Left lung (tissue), 4 donors: ENCODE measurements at regions not wholly inside any gene's neighbourhood (a gene's known extent, or its start where the extent isn't known, plus 50 kb on each side); places are given as distances from the start of the nearest gene placed in this dataset.

Experiments
- ATAC-seq: fragments of 200-7000 bp; cut with Tn5 transposase; one replicate; pipeline ENCODE4 v1.9.1; 2020; ENCODE audit warnings: moderate library complexity
- DNase-seq, 4 donors: peaks; one replicate each; pipeline ENCODE4 v3.0.0-alpha.2; 2013 to 2020
- H3K27ac ChIP-seq, 2 donors: fragments of 200-600 bp; sonication (generic) in 1 of 2; one replicate each; pipeline versions ENCODE4 v1.5.0 to v1.8.0; 2020 to 2021
- H3K27me3 ChIP-seq, 2 donors: fragments of 200-600 bp; sonication (generic) in 1 of 2; one replicate each; pipeline versions ENCODE4 v1.5.0 to v1.8.0; 2020 to 2021
- H3K36me3 ChIP-seq, 2 donors: fragments of 200-600 bp; sonication (generic) in 1 of 2; one replicate each; pipeline versions ENCODE4 v1.5.0 to v1.8.0; 2020 to 2021
- H3K4me1 ChIP-seq, 2 donors: fragments of 200-600 bp; one replicate each; pipeline ENCODE4 v1.8.0; 2021
- H3K4me3 ChIP-seq, 2 donors: fragments of 200-600 bp; sonication (generic) in 1 of 2; one replicate each; pipeline versions ENCODE4 v1.5.0 to v1.8.0; 2020 to 2021; ENCODE audit warnings: mild to moderate bottlenecking in 1 of 2
- H3K9me3 ChIP-seq, 2 donors: fragments of 200-600 bp; sonication (generic) in 1 of 2; one replicate each; pipeline versions ENCODE4 v1.5.0 to v1.8.0; 2020 to 2021
- CTCF ChIP-seq, 2 donors: fragments of 200-600 bp; sonication (generic) in 1 of 2; IDR thresholded peaks; one replicate each; pipeline versions ENCODE4 v1.5.0 to v1.8.0; 2021; ENCODE audit warnings: antibody characterized with exemption in 2 of 2
- intact Hi-C, 2 donors: fragments of 100-400 bp; cut with DNase I; formaldehyde crosslinking; loops; one replicate each; pipeline versions ENCODE4 v1.11.2 to v1.14.2; 2022
- donor health status: DM: no; HTN: yes; CAD: no.
- donor health status: DM: no; HTN: no; CAD: no.

GRCh38 chr2:217570394-217570793 lies 432.4 kb downstream of the TNS1 start:
- DNase-seq: no peak
- intact Hi-C loops: no loop called here
- Histone ChIP-seq H3K27me3 (no peaks in the 10 kb centered on the region), H3K4me1 (no peaks in the 10 kb centered on the region), H3K4me3 (no peak overlapping the region), H3K36me3 (no peaks in the 10 kb centered on the region), H3K27ac (no peak overlapping the region), H3K9me3 (no peaks in the 10 kb centered on the region)
- no peak for TF ChIP-seq CTCF (IDR thresholded peaks at IDR 0.05)
- no peak for ATAC-seq

- Histone ChIP-seq H3K27ac (no peak overlapping the region), H3K27me3 (no peaks in the 10 kb centered on the region), H3K36me3 (no peaks in the 10 kb centered on the region), H3K9me3 (no peaks in the 10 kb centered on the region), H3K4me1 (no peaks in the 10 kb centered on the region), H3K4me3 (no peak overlapping the region)
- DNase-seq: no peak
- intact Hi-C loops: no loop called here
- ATAC-seq: no peak
- TF ChIP-seq CTCF (IDR thresholded peaks at IDR 0.05): no peak
Observed at GRCh38 chr2:217568289-217568971, 434.4 kb downstream of the TNS1 start.

GRCh38 chr2:217563565-217563964 lies 439.2 kb downstream of the TNS1 start:
- H3K4me1 ChIP-seq: no peaks in the 10 kb centered on the region
- H3K27me3 ChIP-seq: no peaks in the 10 kb centered on the region
- H3K4me3 ChIP-seq: no peak overlapping the region
- H3K9me3 ChIP-seq: peaks cover 0 to 14% of the 10 kb centered on the region in 2 donors
- H3K36me3 ChIP-seq: no peaks in the 10 kb centered on the region
- DNase-seq: no peak
- no peak for TF ChIP-seq CTCF (IDR thresholded peaks at IDR 0.05)
- ATAC-seq: no peak
- H3K27ac ChIP-seq: no peak overlapping the region
- intact Hi-C loops: no loop called here

GRCh38 chr2:217562871-217563480 lies 439.8 kb downstream of the TNS1 start:
- H3K4me3 ChIP-seq: no peak overlapping the region
- ATAC-seq (no peak), DNase-seq (no peak)
- intact Hi-C loops: no loop called here
- no peaks in the 10 kb centered on the region for H3K27me3 ChIP-seq
- no peak for TF ChIP-seq CTCF (IDR thresholded peaks at IDR 0.05)
- no peak overlapping the region for H3K27ac ChIP-seq
- H3K36me3 ChIP-seq: no peaks in the 10 kb centered on the region
- no peaks in the 10 kb centered on the region for H3K4me1 ChIP-seq
- H3K9me3 ChIP-seq: peaks cover 0 to 14% of the 10 kb centered on the region in 2 donors

GRCh38 chr2:217559084-217559483 lies 443.7 kb downstream of the TNS1 start:
- TF ChIP-seq CTCF (IDR thresholded peaks at IDR 0.05): no peak
- intact Hi-C loops: no loop called here

More at GRCh38 chr2:217559084-217559483, 443.7 kb downstream of the TNS1 start:
- Histone ChIP-seq H3K36me3 (no peaks in the 10 kb centered on the region), H3K27me3 (no peaks in the 10 kb centered on the region), H3K4me1 (no peaks in the 10 kb centered on the region), H3K4me3 (no peak overlapping the region), H3K9me3 (peaks cover 0 to 14% of the 10 kb centered on the region in 2 donors), H3K27ac (no peak overlapping the region)
- ATAC-seq (no peak), DNase-seq (no peak)
